Smooth muscle cell (in vitro differentiated cells): ENCODE measurements at regions not wholly inside any gene's neighbourhood (a gene's known extent, or its start where the extent isn't known, plus 50 kb on each side); places are given as distances from the start of the nearest gene placed in this dataset.

ENCODE experiments used
- DNase-seq: peaks from one replicate; lab custom pipeline; 2025; ENCODE audit not compliant: unreplicated experiment; lab: John Stamatoyannopoulos, UW
- H2AFZ ChIP-seq: fragments of 200-600 bp; sonication (generic); 2 replicates; pipeline ENCODE4 v1.6.0; 2016; ENCODE audit warnings: antibody characterized with exemption, low read depth, mild to moderate bottlenecking
- H3F3A ChIP-seq: fragments of 200-600 bp; sonication (generic); 2 replicates; pipeline ENCODE4 v1.6.0; 2017; ENCODE audit warnings: antibody characterized with exemption, low read depth
- H3K27ac ChIP-seq: fragments of 200-600 bp; sonication (generic); 2 replicates; pipeline ENCODE4 v1.5.1; 2016; ENCODE audit warnings: low read depth, mild to moderate bottlenecking
- H3K27me3 ChIP-seq: fragments of 200-600 bp; sonication (generic); 2 replicates; pipeline ENCODE4 v1.6.1; 2016; ENCODE audit warnings: low read depth, mild to moderate bottlenecking
- H3K36me3 ChIP-seq: fragments of 200-600 bp; sonication (generic); 2 replicates; pipeline ENCODE4 v1.5.1; 2016; ENCODE audit warnings: low read depth
- H3K4me1 ChIP-seq: fragments of 200-600 bp; sonication (generic); 2 replicates; pipeline ENCODE4 v1.5.1; 2016; ENCODE audit warnings: low read depth
- H3K4me2 ChIP-seq: fragments of 200-600 bp; sonication (generic); 2 replicates; pipeline ENCODE4 v1.6.0; 2016; ENCODE audit warnings: mild to moderate bottlenecking
- H3K4me3 ChIP-seq: fragments of 200-600 bp; sonication (generic); 2 replicates; pipeline ENCODE4 v1.5.1; 2016; ENCODE audit warnings: mild to moderate bottlenecking
- H3K79me2 ChIP-seq: fragments of 200-600 bp; sonication (generic); 2 replicates; pipeline ENCODE4 v1.6.0; 2016; ENCODE audit warnings: low read depth, mild to moderate bottlenecking
- H3K9ac ChIP-seq: fragments of 200-600 bp; sonication (generic); 2 replicates; pipeline ENCODE4 v1.6.0; 2016; ENCODE audit warnings: low read depth
- H3K9me3 ChIP-seq: fragments of 200-600 bp; sonication (generic); replicated peaks from 2 replicates; pipeline ENCODE4 v1.5.1; 2016; ENCODE audit warnings: low read depth
- H4K20me1 ChIP-seq: fragments of 200-600 bp; sonication (generic); 2 replicates; pipeline ENCODE4 v1.6.0; 2016; ENCODE audit warnings: low read depth
- CTCF ChIP-seq: fragments of 200-600 bp; sonication (generic); IDR thresholded peaks from 2 replicates; pipeline ENCODE4 v1.5.1; 2017; ENCODE audit warnings: borderline replicate concordance, mild to moderate bottlenecking, antibody characterized with exemption; ENCODE audit not compliant: insufficient read depth, poor library complexity, severe bottlenecking
- WGBS: methylation state at CpG from one replicate; pipeline ENCODE4 v1.1.7; 2016; ENCODE audit warnings: low lambda C conversion rate; 5-methylcytosine and 5-hydroxymethylcytosine counted together

- no peaks in the 10 kb centered on the region for H3K79me2 ChIP-seq
- H3K27me3 ChIP-seq, result no peaks in the 10 kb centered on the region
- DNase-seq, result no peak
- H3K4me2 ChIP-seq, result no peak overlapping the region
- 100% methylated on average over 1 of the region's 1 CpG for WGBS
- H2AFZ ChIP-seq, result no peak overlapping the region
- TF ChIP-seq CTCF, result no peak
- H4K20me1 ChIP-seq, result no peaks in the 10 kb centered on the region
- H3K4me3 ChIP-seq, result no peak overlapping the region
- no peaks in the 10 kb centered on the region for H3K36me3 ChIP-seq
- no peaks in the 10 kb centered on the region for H3K9me3 ChIP-seq
- H3K27ac ChIP-seq, result no peak overlapping the region
- peaks cover 4% of the 10 kb centered on the region for H3F3A ChIP-seq
- no peak overlapping the region for H3K9ac ChIP-seq
- no peaks in the 10 kb centered on the region for H3K4me1 ChIP-seq
Measured at GRCh38 chr5:124318661-124319060, 427.8 kb downstream of the ZNF608 start.

GRCh38 chr5:124317451-124317850 is 429.0 kb downstream of the ZNF608 start:
- peaks cover 4% of the 10 kb centered on the region for H3F3A ChIP-seq
- no peak overlapping the region for H3K4me2 ChIP-seq
- no peak for DNase-seq
- H3K9me3 ChIP-seq, result no peaks in the 10 kb centered on the region
- H3K79me2 ChIP-seq, result no peaks in the 10 kb centered on the region
- no peak for TF ChIP-seq CTCF
- WGBS, result 89% methylated on average over 3 of the region's 3 CpGs
- no peak overlapping the region for H3K4me3 ChIP-seq
- H4K20me1 ChIP-seq, result no peaks in the 10 kb centered on the region
- H3K36me3 ChIP-seq, result no peaks in the 10 kb centered on the region
- H2AFZ ChIP-seq, result no peak overlapping the region
- no peak overlapping the region for H3K27ac ChIP-seq
- no peaks in the 10 kb centered on the region for H3K27me3 ChIP-seq
- no peak overlapping the region for H3K9ac ChIP-seq
- H3K4me1 ChIP-seq, result no peaks in the 10 kb centered on the region

GRCh38 chr5:124315741-124316415 is 430.6 kb downstream of the ZNF608 start:
- no peaks in the 10 kb centered on the region for H3K4me1 ChIP-seq
- no peaks in the 10 kb centered on the region for H3K79me2 ChIP-seq
- H3K36me3 ChIP-seq, result no peaks in the 10 kb centered on the region
- no peak for TF ChIP-seq CTCF
- no peak overlapping the region for H3K9ac ChIP-seq
- no peak overlapping the region for H3K27ac ChIP-seq
- no peak for DNase-seq
- H3K4me3 ChIP-seq, result no peak overlapping the region
- 88% methylated on average over 3 of the region's 3 CpGs for WGBS
- no peaks in the 10 kb centered on the region for H3K27me3 ChIP-seq
- no peaks in the 10 kb centered on the region for H3K9me3 ChIP-seq
- no peak overlapping the region for H2AFZ ChIP-seq
- no peak overlapping the region for H3K4me2 ChIP-seq
- H4K20me1 ChIP-seq, result no peaks in the 10 kb centered on the region
- peaks cover 4% of the 10 kb centered on the region for H3F3A ChIP-seq

GRCh38 chr5:124310453-124310852 is 436.0 kb downstream of the ZNF608 start:
- peak overlapping the region; percentile 92 for H2AFZ ChIP-seq
- H3K9ac ChIP-seq, result no peak overlapping the region
- 48% methylated on average over 3 of the region's 3 CpGs for WGBS
- no peak for DNase-seq
- no peaks in the 10 kb centered on the region for H3K79me2 ChIP-seq
- peaks cover 23% of the 10 kb centered on the region for H3K4me1 ChIP-seq
- no peaks in the 10 kb centered on the region for H3K9me3 ChIP-seq
- H3K27ac ChIP-seq, result no peak overlapping the region
- peak overlapping the region; percentile 65 for H3K4me2 ChIP-seq
- no peak overlapping the region for H3K4me3 ChIP-seq
- H3K36me3 ChIP-seq, result no peaks in the 10 kb centered on the region
- no peak for TF ChIP-seq CTCF
- peaks cover 5% of the 10 kb centered on the region for H3F3A ChIP-seq
- no peaks in the 10 kb centered on the region for H4K20me1 ChIP-seq
- H3K27me3 ChIP-seq, result no peaks in the 10 kb centered on the region
